Lower leg skin (tissue), 3 donors: ENCODE measurements at regions not wholly inside any gene's neighbourhood (a gene's known extent, or its start where the extent isn't known, plus 50 kb on each side); places are given as distances from the start of the nearest gene placed in this dataset.

Source experiments
- POLR2A ChIP-seq, 2 donors: fragments of 450-650 bp; IDR thresholded peaks; one replicate each; pipeline ENCODE4 v1.6.1; 2016 to 2017; ENCODE audit warnings: antibody characterized with exemption in 2 of 2, mild to moderate bottlenecking in 1 of 2, moderate library complexity in 1 of 2
- TF ChIP-seq, protein P1 (sequence below), 3 donors: fragments of 450-650 bp; IDR thresholded peaks; one replicate each; pipeline ENCODE4 v1.5.1; 2016; ENCODE audit warnings: antibody characterized with exemption in 3 of 3, mild to moderate bottlenecking in 3 of 3, moderate library complexity in 2 of 3

DNA sequence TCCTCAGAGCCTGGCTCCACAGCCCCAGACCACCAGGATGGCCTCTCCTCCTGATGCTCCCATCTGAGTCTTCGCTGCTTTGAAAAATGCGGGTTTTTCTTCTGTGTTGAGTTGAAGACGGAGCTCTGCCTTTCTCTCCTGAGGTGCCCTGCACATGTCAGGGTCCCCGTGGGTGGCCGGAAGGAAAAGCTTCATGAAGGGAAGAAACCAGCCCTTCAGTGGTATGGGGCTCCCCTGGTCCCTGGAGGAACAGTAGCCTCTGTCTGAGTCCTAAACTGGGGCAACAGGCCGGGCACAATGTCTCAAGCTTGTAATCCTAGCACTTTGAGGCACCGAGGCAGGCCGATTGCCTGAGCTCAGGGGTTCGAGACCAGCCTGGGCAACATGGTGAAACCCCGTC lies 54.7 kb upstream of the CAB39 start:
- TF ChIP-seq, protein P1, sequence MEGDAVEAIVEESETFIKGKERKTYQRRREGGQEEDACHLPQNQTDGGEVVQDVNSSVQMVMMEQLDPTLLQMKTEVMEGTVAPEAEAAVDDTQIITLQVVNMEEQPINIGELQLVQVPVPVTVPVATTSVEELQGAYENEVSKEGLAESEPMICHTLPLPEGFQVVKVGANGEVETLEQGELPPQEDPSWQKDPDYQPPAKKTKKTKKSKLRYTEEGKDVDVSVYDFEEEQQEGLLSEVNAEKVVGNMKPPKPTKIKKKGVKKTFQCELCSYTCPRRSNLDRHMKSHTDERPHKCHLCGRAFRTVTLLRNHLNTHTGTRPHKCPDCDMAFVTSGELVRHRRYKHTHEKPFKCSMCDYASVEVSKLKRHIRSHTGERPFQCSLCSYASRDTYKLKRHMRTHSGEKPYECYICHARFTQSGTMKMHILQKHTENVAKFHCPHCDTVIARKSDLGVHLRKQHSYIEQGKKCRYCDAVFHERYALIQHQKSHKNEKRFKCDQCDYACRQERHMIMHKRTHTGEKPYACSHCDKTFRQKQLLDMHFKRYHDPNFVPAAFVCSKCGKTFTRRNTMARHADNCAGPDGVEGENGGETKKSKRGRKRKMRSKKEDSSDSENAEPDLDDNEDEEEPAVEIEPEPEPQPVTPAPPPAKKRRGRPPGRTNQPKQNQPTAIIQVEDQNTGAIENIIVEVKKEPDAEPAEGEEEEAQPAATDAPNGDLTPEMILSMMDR (IDR thresholded peaks at IDR 0.05) = no peak
- TF ChIP-seq POLR2A (IDR thresholded peaks at IDR 0.05) = no peak
